ENCODE measurements at regions not wholly inside any gene's neighbourhood (a gene's known extent, or its start where the extent isn't known, plus 50 kb on each side); places are given as distances from the start of the nearest gene placed in this dataset.
A peak's percentile ranks its signal among the peaks of the same experiment; 100 is the strongest.
"Not testable (repeated sequence)": the region's sequence is repeated elsewhere in the genome, so short reads cannot be mapped to it uniquely, and the experiment has no call there.

DNA sequence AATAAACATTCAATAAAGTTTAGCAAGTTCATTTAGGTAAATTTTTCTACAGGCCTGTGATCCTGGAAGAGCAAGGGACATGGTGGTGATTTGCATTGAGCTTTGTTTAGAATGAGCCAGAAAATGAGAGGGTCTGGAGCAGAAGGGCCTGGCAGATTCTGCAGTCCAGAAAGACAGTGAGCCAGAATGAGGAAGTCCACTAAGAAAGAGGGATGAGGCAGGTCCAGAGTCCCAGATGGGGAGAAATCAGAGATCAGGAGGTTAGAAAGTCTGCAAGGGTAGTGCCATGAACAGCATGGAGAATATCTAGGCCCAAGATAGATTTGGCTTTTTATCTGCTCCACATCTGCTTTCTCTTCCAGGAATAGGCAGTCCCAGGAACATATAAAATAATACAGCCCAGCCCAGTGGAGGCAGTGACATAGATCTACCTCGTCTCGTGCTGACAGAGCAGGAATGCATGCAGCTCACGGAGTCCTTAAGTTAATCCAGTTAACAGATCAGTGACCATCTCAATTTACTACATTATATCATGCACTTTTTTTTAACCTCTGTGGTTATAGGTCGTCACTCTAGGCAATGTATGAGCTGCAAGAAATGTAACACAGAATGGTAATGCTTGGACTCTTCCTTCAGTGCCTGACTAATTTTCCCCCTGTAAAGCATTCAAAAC, 429.0 kb downstream of the SUCLG1 start:
- Mint-ChIP-seq H3K9me3 (ENCODE audit: insufficient read depth) (no peaks in the 10 kb centered on the region), H3K27ac (no peak overlapping the region), H3K4me3 (no peak overlapping the region), H3K36me3 (ENCODE audit: low read depth) (no peaks in the 10 kb centered on the region), H3K4me1 (ENCODE audit: low read depth) (peaks cover 4% of the 10 kb centered on the region), H3K27me3 (ENCODE audit: low read depth) (no peaks in the 10 kb centered on the region)
- ChIA-PET CTCF (interaction anchor here (1.7 kb wide), 1 partner anchor 7 kb away, joined by 6 read pairs; no protein-coding TSS in a partner anchor), POLR2A (no interaction called here)
- no peak for ATAC-seq
- DNase-seq = no peak

GRCh38 chr2:84026818-84027217, 432.3 kb downstream of the SUCLG1 start:
- H3K9me3 Mint-ChIP-seq (ENCODE audit: insufficient read depth) = no peaks in the 10 kb centered on the region
- no peaks in the 10 kb centered on the region for H3K27me3 Mint-ChIP-seq (ENCODE audit: low read depth)
- CTCF ChIA-PET = no interaction called here
- no peaks in the 10 kb centered on the region for H3K4me1 Mint-ChIP-seq (ENCODE audit: low read depth)
- POLR2A ChIA-PET = no interaction called here
- DNase-seq (no peak), ATAC-seq (no peak)
- H3K36me3 Mint-ChIP-seq (ENCODE audit: low read depth) = no peaks in the 10 kb centered on the region
- H3K27ac Mint-ChIP-seq = no peak overlapping the region
- H3K4me3 Mint-ChIP-seq = no peak overlapping the region

- no peaks in the 10 kb centered on the region for H3K4me1 Mint-ChIP-seq (ENCODE audit: low read depth)
- POLR2A ChIA-PET = no interaction called here
- DNase-seq (peak; percentile 28), ATAC-seq (no peak)
- no peak overlapping the region for H3K27ac Mint-ChIP-seq
- CTCF ChIA-PET = interaction anchor here (0.7 to 1.3 kb wide), 11 partner anchors 8 to 291 kb away, joined by 3 to 20 read pairs (median 3); no protein-coding TSS in a partner anchor
- H3K4me3 Mint-ChIP-seq = no peak overlapping the region
- no peaks in the 10 kb centered on the region for H3K36me3 Mint-ChIP-seq (ENCODE audit: low read depth)
- H3K27me3 Mint-ChIP-seq (ENCODE audit: low read depth) = no peaks in the 10 kb centered on the region
- H3K9me3 Mint-ChIP-seq (ENCODE audit: insufficient read depth) = no peaks in the 10 kb centered on the region
Measured at GRCh38 chr2:84022810-84023431, 436.2 kb downstream of the SUCLG1 start.

DNA sequence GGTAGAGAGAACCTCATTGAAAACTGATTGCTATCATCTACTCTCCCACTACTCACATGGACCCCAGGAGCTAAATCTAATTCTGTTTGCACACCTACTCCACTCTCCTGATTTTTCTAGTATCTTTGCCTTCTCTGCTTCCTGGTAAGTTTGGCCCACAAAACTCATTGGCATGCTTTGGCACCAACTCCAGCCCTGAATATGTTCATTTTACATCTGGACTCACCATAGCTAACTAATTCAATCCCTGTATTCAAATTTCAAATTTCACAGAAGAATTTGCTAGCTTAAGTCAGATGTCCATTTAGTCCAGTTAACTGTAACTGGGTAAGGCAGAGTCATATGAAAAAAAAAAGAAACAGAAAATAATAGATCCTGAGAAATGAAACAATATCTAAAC, 442.1 kb downstream of the SUCLG1 start:
- no peaks in the 10 kb centered on the region for H3K27me3 Mint-ChIP-seq (ENCODE audit: low read depth)
- no peaks in the 10 kb centered on the region for H3K4me1 Mint-ChIP-seq (ENCODE audit: low read depth)
- H3K4me3 Mint-ChIP-seq = no peak overlapping the region
- H3K9me3 Mint-ChIP-seq (ENCODE audit: insufficient read depth) = no peaks in the 10 kb centered on the region
- POLR2A ChIA-PET = no interaction called here
- DNase-seq (no peak), ATAC-seq (no peak)
- CTCF ChIA-PET = no interaction called here
- no peaks in the 10 kb centered on the region for H3K36me3 Mint-ChIP-seq (ENCODE audit: low read depth)
- no peak overlapping the region for H3K27ac Mint-ChIP-seq

DNA sequence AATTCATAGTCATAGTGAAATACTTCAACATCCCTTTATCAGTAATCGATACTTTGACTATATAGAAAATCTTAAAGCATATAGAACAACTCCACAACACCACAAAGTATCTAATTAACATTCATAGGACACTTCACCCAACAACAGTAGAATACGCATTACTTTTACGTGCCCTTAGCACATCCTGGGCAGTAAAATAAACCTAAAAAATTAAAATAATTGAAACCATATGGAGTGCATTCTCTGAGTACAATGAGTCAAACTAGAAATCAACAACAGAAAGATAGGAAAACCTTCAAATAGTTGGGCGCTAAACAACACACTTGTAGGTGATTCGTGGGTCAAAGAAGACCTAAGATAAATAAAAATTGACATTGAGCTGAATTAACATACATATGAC, 442.9 kb downstream of the SUCLG1 start:
- H3K4me1 Mint-ChIP-seq (ENCODE audit: low read depth) = no peaks in the 10 kb centered on the region
- H3K27me3 Mint-ChIP-seq (ENCODE audit: low read depth) = no peaks in the 10 kb centered on the region
- ATAC-seq (no peak), DNase-seq (no peak)
- ChIA-PET CTCF (interaction anchor here (0.8 kb wide), 1 partner anchor 298 kb away, joined by 3 read pairs; no protein-coding TSS in a partner anchor), POLR2A (no interaction called here)
- H3K4me3 Mint-ChIP-seq = no peak overlapping the region
- H3K9me3 Mint-ChIP-seq (ENCODE audit: insufficient read depth) = no peaks in the 10 kb centered on the region
- H3K27ac Mint-ChIP-seq = no peak overlapping the region
- H3K36me3 Mint-ChIP-seq (ENCODE audit: low read depth) = no peaks in the 10 kb centered on the region

- DNase-seq = no peak
- H3K4me3 Mint-ChIP-seq = no peak overlapping the region
- no peak overlapping the region for H3K27ac Mint-ChIP-seq
- H3K27me3 Mint-ChIP-seq (ENCODE audit: low read depth) = no peaks in the 10 kb centered on the region
- ChIA-PET CTCF (no interaction called here), POLR2A (no interaction called here)
- H3K4me1 Mint-ChIP-seq (ENCODE audit: low read depth) = no peaks in the 10 kb centered on the region
- no peak for ATAC-seq
- no peaks in the 10 kb centered on the region for H3K9me3 Mint-ChIP-seq (ENCODE audit: insufficient read depth)
- H3K36me3 Mint-ChIP-seq (ENCODE audit: low read depth) = no peaks in the 10 kb centered on the region
Measured at GRCh38 chr2:83997889-83998288, 461.2 kb downstream of the SUCLG1 start.

DNA sequence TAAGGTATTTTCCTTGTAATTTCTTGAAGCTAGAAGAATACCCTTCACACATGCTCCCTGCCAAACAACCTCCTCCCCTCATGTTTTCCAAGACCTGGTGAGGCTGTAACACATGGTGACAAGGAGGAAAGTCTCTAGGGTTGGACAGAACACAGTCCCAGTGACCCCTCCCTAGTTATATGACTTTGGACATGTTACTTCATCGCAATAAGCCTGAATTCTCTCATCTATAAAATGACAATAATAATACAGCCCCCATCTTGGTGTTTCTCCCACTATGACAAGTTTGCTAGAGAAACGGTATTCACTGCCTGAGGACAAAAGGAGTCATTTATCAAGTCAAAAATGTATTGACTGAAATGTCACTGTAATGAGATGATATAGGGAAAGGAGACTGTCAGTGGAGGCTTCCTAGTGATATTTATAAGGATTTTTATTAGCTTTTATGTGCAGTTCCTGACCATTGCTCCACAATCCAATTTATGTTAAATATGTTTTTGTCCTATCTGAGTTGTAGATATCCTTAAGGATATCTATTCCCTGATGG, 464.4 kb downstream of the SUCLG1 start:
- ATAC-seq = no peak
- Mint-ChIP-seq H3K27ac (no peak overlapping the region), H3K36me3 (ENCODE audit: low read depth) (no peaks in the 10 kb centered on the region), H3K9me3 (ENCODE audit: insufficient read depth) (no peaks in the 10 kb centered on the region), H3K27me3 (ENCODE audit: low read depth) (no peaks in the 10 kb centered on the region), H3K4me1 (ENCODE audit: low read depth) (no peaks in the 10 kb centered on the region), H3K4me3 (no peak overlapping the region)
- DNase-seq = no peak
- ChIA-PET POLR2A (no interaction called here), CTCF (no interaction called here)

GRCh38 chr2:83993873-83994632, 465.0 kb downstream of the SUCLG1 start:
- no peaks in the 10 kb centered on the region for H3K36me3 Mint-ChIP-seq (ENCODE audit: low read depth)
- no peaks in the 10 kb centered on the region for H3K4me1 Mint-ChIP-seq (ENCODE audit: low read depth)
- ChIA-PET CTCF (no interaction called here), POLR2A (no interaction called here)
- H3K27ac Mint-ChIP-seq = no peak overlapping the region
- no peaks in the 10 kb centered on the region for H3K9me3 Mint-ChIP-seq (ENCODE audit: insufficient read depth)
- no peak overlapping the region for H3K4me3 Mint-ChIP-seq
- ATAC-seq (no peak), DNase-seq (no peak)
- H3K27me3 Mint-ChIP-seq (ENCODE audit: low read depth) = no peaks in the 10 kb centered on the region

- H3K36me3 Mint-ChIP-seq (ENCODE audit: low read depth) = no peaks in the 10 kb centered on the region
- H3K9me3 Mint-ChIP-seq (ENCODE audit: insufficient read depth) = no peaks in the 10 kb centered on the region
- no peak overlapping the region for H3K4me3 Mint-ChIP-seq
- H3K27ac Mint-ChIP-seq = no peak overlapping the region
- ChIA-PET CTCF (no interaction called here), POLR2A (no interaction called here)
- no peaks in the 10 kb centered on the region for H3K4me1 Mint-ChIP-seq (ENCODE audit: low read depth)
- no peaks in the 10 kb centered on the region for H3K27me3 Mint-ChIP-seq (ENCODE audit: low read depth)
- DNase-seq (no peak), ATAC-seq (no peak)
Measured at GRCh38 chr2:83991992-83992391, 467.1 kb downstream of the SUCLG1 start.

GRCh38 chr2:83990636-83991035, 468.4 kb downstream of the SUCLG1 start:
- CTCF ChIA-PET = interaction anchor here (0.9 kb wide), 1 partner anchor 9 kb away, joined by 3 read pairs; no protein-coding TSS in a partner anchor
- H3K27ac Mint-ChIP-seq = no peak overlapping the region

GRCh38 chr2:83976628-83977027, 482.5 kb downstream of the SUCLG1 start:
- not testable (repeated sequence) for H3K36me3 Mint-ChIP-seq (ENCODE audit: low read depth)

More at GRCh38 chr2:83990636-83991035, 468.4 kb downstream of the SUCLG1 start:
- Mint-ChIP-seq H3K9me3 (ENCODE audit: insufficient read depth) (no peaks in the 10 kb centered on the region), H3K4me3 (no peak overlapping the region), H3K4me1 (ENCODE audit: low read depth) (no peaks in the 10 kb centered on the region), H3K27me3 (ENCODE audit: low read depth) (no peaks in the 10 kb centered on the region), H3K36me3 (ENCODE audit: low read depth) (no peaks in the 10 kb centered on the region)
- no peak for ATAC-seq
- no peak for DNase-seq
- POLR2A ChIA-PET = no interaction called here

GRCh38 chr2:83972128-83972527, 487.0 kb downstream of the SUCLG1 start:
- H3K4me1 Mint-ChIP-seq (ENCODE audit: low read depth) = no peaks in the 10 kb centered on the region
- H3K27me3 Mint-ChIP-seq (ENCODE audit: low read depth) = no peaks in the 10 kb centered on the region
- CTCF ChIA-PET = no interaction called here
- no peaks in the 10 kb centered on the region for H3K36me3 Mint-ChIP-seq (ENCODE audit: low read depth)
- H3K4me3 Mint-ChIP-seq = no peak overlapping the region
- no peak for DNase-seq
- POLR2A ChIA-PET = no interaction called here
- no peak overlapping the region for H3K27ac Mint-ChIP-seq
- ATAC-seq = no peak
- H3K9me3 Mint-ChIP-seq (ENCODE audit: insufficient read depth) = no peaks in the 10 kb centered on the region

More at GRCh38 chr2:83976628-83977027, 482.5 kb downstream of the SUCLG1 start:
- CTCF ChIA-PET; H3K27ac Mint-ChIP-seq; H3K4me3 Mint-ChIP-seq; ATAC-seq; DNase-seq; H3K27me3 Mint-ChIP-seq (ENCODE audit: low read depth); POLR2A ChIA-PET; H3K9me3 Mint-ChIP-seq (ENCODE audit: insufficient read depth); H3K4me1 Mint-ChIP-seq (ENCODE audit: low read depth): not testable (repeated sequence)

Measured in activated CD8-positive, alpha-beta T cell treated with anti-CD3 and anti-CD28 coated beads, Interleukin-2, amount 10 ng/mL, durations not matched to agents 7 days and 5 days (primary cell).